BJ (cell line): ENCODE measurements at regions not wholly inside any gene's neighbourhood (a gene's known extent, or its start where the extent isn't known, plus 50 kb on each side); places are given as distances from the start of the nearest gene placed in this dataset.
"Not testable (repeated sequence)": the region's sequence is repeated elsewhere in the genome, so short reads cannot be mapped to it uniquely, and the experiment has no call there.

Experiments
- CTCF ChIA-PET: fragments of 350-600 bp; formaldehyde crosslinking; extraction: SDS; loops from one replicate; lab custom pipeline; 2021; ENCODE audit warnings: antibody characterized with exemption, inconsistent platforms; lab: Yijun Ruan, JAX
- POLR2A ChIA-PET: fragments of 300-600 bp; sonication (Branson Sonifier 250); formaldehyde crosslinking; extraction: SDS; loops from one replicate; lab custom pipeline; 2021; ENCODE audit warnings: antibody characterized with exemption; lab: Charles Lee
- DNase-seq: peaks from one replicate; pipeline ENCODE4 v3.0.0-alpha.2; 2011; ENCODE audit warnings: low read depth
- H3K27me3 ChIP-seq: 2 replicates; pipeline ENCODE4 v1.6.0; 2011; ENCODE audit warnings: low read length; ENCODE audit not compliant: control insufficient read depth, insufficient read depth
- H3K36me3 ChIP-seq: 2 replicates; pipeline ENCODE4 v1.5.1; 2011; ENCODE audit warnings: low read length; ENCODE audit not compliant: control insufficient read depth, insufficient read depth
- H3K4me3 ChIP-seq: 2 replicates; pipeline ENCODE4 v1.5.1; 2011; ENCODE audit warnings: low read depth, mild to moderate bottlenecking, control low read depth, low read length
- TF ChIP-seq, protein P1 (sequence below): IDR thresholded peaks from 2 replicates; pipeline ENCODE4 v1.5.1; 2011; ENCODE audit warnings: low read depth, mild to moderate bottlenecking, control low read depth, inconsistent platforms, low read length, moderate library complexity; ENCODE audit not compliant: insufficient read depth

DNA sequence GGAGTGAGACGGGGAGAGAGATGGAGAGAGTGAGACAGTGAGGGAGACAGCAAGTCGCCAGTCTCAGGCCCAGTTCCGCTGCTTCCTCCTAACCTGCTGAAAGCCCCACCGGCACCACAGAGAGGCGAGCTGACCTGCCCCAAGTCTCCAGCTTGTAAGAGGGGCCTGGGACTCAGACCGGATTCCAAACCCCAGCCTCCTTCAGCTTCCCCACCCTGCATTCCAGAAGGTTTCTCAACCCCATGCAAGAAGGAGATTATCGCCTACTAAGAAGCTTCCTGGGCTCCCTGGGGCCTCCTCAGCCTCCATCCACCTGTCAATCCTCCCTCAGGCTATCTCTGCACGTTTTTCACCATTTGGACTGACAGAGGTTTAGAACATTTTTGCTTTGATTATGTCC is 173.1 kb upstream of the RAB6C start:
- H3K27me3 ChIP-seq, result no peaks in the 10 kb centered on the region
- TF ChIP-seq, protein P1, sequence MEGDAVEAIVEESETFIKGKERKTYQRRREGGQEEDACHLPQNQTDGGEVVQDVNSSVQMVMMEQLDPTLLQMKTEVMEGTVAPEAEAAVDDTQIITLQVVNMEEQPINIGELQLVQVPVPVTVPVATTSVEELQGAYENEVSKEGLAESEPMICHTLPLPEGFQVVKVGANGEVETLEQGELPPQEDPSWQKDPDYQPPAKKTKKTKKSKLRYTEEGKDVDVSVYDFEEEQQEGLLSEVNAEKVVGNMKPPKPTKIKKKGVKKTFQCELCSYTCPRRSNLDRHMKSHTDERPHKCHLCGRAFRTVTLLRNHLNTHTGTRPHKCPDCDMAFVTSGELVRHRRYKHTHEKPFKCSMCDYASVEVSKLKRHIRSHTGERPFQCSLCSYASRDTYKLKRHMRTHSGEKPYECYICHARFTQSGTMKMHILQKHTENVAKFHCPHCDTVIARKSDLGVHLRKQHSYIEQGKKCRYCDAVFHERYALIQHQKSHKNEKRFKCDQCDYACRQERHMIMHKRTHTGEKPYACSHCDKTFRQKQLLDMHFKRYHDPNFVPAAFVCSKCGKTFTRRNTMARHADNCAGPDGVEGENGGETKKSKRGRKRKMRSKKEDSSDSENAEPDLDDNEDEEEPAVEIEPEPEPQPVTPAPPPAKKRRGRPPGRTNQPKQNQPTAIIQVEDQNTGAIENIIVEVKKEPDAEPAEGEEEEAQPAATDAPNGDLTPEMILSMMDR, result no peak
- DNase-seq, result no peak
- ChIA-PET CTCF (no interaction called here), POLR2A (no interaction called here)
- no peaks in the 10 kb centered on the region for H3K36me3 ChIP-seq
- H3K4me3 ChIP-seq, result no peak overlapping the region

DNA sequence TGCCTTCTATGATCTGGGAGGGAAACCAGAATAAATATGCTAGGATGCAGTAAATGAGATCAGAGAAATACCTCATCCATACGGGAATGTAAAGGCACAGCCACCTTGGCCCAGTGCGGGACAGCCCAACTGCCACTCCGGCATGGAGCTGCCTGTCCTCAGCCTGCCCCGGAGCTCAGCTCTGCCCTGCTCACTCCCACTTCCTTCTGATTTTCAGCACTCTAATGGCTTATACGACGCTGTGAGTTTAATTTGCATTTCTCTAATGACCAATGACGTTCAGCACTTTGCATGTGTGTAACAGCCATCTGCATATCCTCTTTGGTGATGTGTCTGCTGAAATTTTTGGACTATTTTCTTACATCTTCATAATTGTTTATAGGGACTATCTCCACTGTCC is 172.5 kb upstream of the RAB6C start:
- POLR2A ChIA-PET, result no interaction called here
- Histone ChIP-seq H3K27me3 (no peaks in the 10 kb centered on the region), H3K4me3 (no peak overlapping the region), H3K36me3 (no peaks in the 10 kb centered on the region)
- no peak for DNase-seq
- CTCF ChIA-PET, result no interaction called here
- TF ChIP-seq, protein P1, result no peak

DNA sequence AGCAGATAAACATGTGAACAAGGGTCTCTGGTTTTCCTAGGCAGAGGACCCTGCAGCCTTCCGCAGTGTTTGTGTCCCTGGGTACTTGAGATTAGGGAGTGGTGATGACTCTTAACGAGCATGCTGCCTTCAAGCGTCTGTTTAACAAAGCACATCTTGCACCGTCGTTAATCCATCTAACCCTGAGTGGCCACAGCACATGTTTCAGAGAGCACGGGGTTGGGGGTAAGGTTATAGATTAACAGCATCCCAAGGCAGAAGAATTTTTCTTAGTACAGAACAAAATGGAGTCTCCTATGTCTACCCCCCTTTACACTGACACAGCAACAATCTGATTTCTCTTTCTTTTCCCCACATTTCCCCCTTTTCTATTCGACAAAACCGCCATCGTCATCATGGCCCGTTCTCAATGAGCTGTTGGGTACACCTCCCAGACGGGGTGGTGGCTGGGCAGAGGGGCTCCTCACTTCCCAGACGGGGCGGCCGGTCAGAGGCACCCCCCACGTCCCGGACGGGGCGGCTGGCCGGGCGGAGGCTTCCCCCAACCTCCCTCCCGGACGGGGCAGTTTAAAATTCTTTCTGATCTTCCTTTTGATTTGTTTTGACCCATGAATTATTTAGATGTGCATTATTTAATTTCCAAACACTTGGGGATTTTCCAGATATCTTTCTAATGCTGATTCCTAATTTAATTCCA is 171.7 kb upstream of the RAB6C start:
- H3K4me3 ChIP-seq, H3K27me3 ChIP-seq, CTCF ChIA-PET, POLR2A ChIA-PET, H3K36me3 ChIP-seq, DNase-seq: not testable (repeated sequence)

DNA sequence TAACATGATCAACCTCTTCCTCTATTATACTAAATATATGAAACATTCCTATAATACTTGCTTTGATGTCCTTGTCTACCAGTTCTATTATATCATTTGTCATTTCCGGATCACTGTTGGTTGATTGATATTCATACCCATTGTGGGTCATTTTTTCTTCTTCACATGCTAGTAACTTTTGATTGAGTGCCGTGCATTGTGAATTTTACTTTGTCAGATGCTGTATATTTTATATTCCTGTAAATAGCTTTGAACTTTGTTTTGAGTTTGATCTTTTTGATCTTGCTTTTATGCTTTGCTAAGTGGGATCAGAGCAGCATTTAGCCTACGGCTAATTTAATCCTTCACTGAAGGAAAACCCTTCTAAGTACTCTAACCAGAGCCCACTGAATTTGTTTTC is 168.9 kb upstream of the RAB6C start:
- Histone ChIP-seq H3K27me3 (no peaks in the 10 kb centered on the region), H3K4me3 (no peak overlapping the region), H3K36me3 (no peaks in the 10 kb centered on the region)
- TF ChIP-seq, protein P1, result no peak
- no peak for DNase-seq
- ChIA-PET CTCF (interaction anchor here (0.5 kb wide), 1 partner anchor 182 kb away, joined by 3 read pairs; no protein-coding TSS in a partner anchor), POLR2A (no interaction called here)

DNA sequence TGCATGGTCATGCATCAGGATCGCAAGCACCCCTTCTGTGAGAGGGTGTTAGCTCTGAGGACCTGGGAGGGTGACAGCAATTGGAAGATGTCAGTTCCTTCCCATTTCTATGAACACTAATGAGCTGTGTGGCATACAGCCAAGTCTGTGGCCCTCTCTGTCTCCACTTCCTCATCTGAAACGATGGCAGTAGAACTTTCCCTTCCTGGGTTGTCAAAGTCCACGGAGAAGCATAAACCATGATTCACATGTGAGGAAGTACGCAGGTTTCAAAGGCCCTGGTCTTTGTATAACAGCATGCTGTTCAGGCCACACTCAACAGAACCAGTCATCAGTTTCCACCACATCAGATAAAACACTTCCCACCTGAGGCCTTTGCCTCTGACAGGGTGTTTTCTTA is 167.4 kb upstream of the RAB6C start:
- ChIA-PET CTCF (no interaction called here), POLR2A (no interaction called here)
- TF ChIP-seq, protein P1, result no peak
- DNase-seq, result no peak
- no peaks in the 10 kb centered on the region for H3K36me3 ChIP-seq
- H3K4me3 ChIP-seq, result no peak overlapping the region
- H3K27me3 ChIP-seq, result no peaks in the 10 kb centered on the region

DNA sequence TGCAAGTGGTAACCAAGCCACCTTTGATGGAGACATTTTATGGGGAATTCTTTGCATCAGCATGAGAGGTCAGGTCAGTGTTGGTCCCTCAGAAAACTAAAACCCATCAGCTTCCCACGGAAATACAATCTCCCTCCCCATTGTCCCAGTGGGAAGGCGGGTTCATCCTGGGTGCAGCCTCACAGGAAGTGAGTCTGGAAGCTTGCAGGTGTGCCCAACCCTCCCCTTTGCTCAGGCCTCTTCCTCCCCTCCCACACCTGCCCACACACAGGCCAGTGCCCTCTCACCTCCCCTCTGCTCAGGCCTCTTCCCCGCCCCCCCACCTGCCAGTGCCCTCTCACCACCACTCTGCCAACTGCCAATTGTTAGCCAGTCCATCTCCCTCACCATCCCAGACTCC is 166.8 kb upstream of the RAB6C start:
- H3K36me3 ChIP-seq, result no peaks in the 10 kb centered on the region
- H3K4me3 ChIP-seq, result no peak overlapping the region
- POLR2A ChIA-PET, result no interaction called here
- no peak for DNase-seq
- no peaks in the 10 kb centered on the region for H3K27me3 ChIP-seq
- TF ChIP-seq, protein P1, result no peak
- CTCF ChIA-PET, result no interaction called here
